ENCODE measurements at regions not wholly inside any gene's neighbourhood (a gene's known extent, or its start where the extent isn't known, plus 50 kb on each side); places are given as distances from the start of the nearest gene placed in this dataset.

GRCh38 chr5:158639881-158640592 lies 459.7 kb downstream of the EBF1 start:
- no peak for TF ChIP-seq CTCF (IDR thresholded peaks at IDR 0.05)
- H3K9ac ChIP-seq (ENCODE audit: low read depth in 2 of 2, low read length in 2 of 2), result no peak overlapping the region
- H3K4me3 ChIP-seq, result no peak overlapping the region
- no peaks in the 10 kb centered on the region for H3K27me3 ChIP-seq
- intact Hi-C loops (cut with DNase I), result no loop called here
- H3K36me3 ChIP-seq, result no peaks in the 10 kb centered on the region
- no peak overlapping the region for H3K27ac ChIP-seq
- H3K9me3 ChIP-seq, result no peaks in the 10 kb centered on the region
- no peak for DNase-seq
- no peaks in the 10 kb centered on the region for H3K4me1 ChIP-seq

GRCh38 chr5:158638396-158638795 lies 461.3 kb downstream of the EBF1 start:
- Histone ChIP-seq H3K4me3 (no peak overlapping the region), H3K9ac (ENCODE audit: low read depth in 2 of 2, low read length in 2 of 2) (no peak overlapping the region), H3K27ac (no peak overlapping the region), H3K27me3 (no peaks in the 10 kb centered on the region), H3K4me1 (no peaks in the 10 kb centered on the region), H3K36me3 (no peaks in the 10 kb centered on the region), H3K9me3 (no peaks in the 10 kb centered on the region)
- DNase-seq, result no peak
- TF ChIP-seq CTCF (IDR thresholded peaks at IDR 0.05), result no peak
- intact Hi-C loops (cut with DNase I), result no loop called here

- no peak for DNase-seq
- no peak for TF ChIP-seq CTCF (IDR thresholded peaks at IDR 0.05)
- H3K27me3 ChIP-seq, result no peaks in the 10 kb centered on the region
- no peak overlapping the region for H3K9ac ChIP-seq (ENCODE audit: low read depth in 2 of 2, low read length in 2 of 2)
- intact Hi-C loops (cut with DNase I), result no loop called here
- H3K4me1 ChIP-seq, result no peaks in the 10 kb centered on the region
- no peaks in the 10 kb centered on the region for H3K36me3 ChIP-seq
- no peak overlapping the region for H3K27ac ChIP-seq
- no peaks in the 10 kb centered on the region for H3K9me3 ChIP-seq
- no peak overlapping the region for H3K4me3 ChIP-seq
Measured at GRCh38 chr5:158637039-158637438, 462.7 kb downstream of the EBF1 start.

GRCh38 chr5:158635565-158635964 lies 464.2 kb downstream of the EBF1 start:
- intact Hi-C loops (cut with DNase I), result no loop called here
- Histone ChIP-seq H3K9ac (ENCODE audit: low read depth in 2 of 2, low read length in 2 of 2) (no peak overlapping the region), H3K9me3 (no peaks in the 10 kb centered on the region), H3K4me3 (no peak overlapping the region), H3K36me3 (no peaks in the 10 kb centered on the region), H3K27me3 (no peaks in the 10 kb centered on the region), H3K4me1 (no peaks in the 10 kb centered on the region), H3K27ac (no peak overlapping the region)
- no peak for DNase-seq
- no peak for TF ChIP-seq CTCF (IDR thresholded peaks at IDR 0.05)

- Histone ChIP-seq H3K9ac (ENCODE audit: low read depth in 2 of 2, low read length in 2 of 2) (no peak overlapping the region), H3K9me3 (no peaks in the 10 kb centered on the region), H3K4me3 (no peak overlapping the region), H3K36me3 (no peaks in the 10 kb centered on the region), H3K4me1 (no peaks in the 10 kb centered on the region), H3K27ac (no peak overlapping the region), H3K27me3 (no peaks in the 10 kb centered on the region)
- no peak for TF ChIP-seq CTCF (IDR thresholded peaks at IDR 0.05)
- intact Hi-C loops (cut with DNase I), result no loop called here
- DNase-seq, result no peak
Measured at GRCh38 chr5:158634714-158635113, 465.0 kb downstream of the EBF1 start.

Data from colonic mucosa (tissue), 4 donors.